ENCODE measurements at regions not wholly inside any gene's neighbourhood (a gene's known extent, or its start where the extent isn't known, plus 50 kb on each side); places are given as distances from the start of the nearest gene placed in this dataset.

GRCh38 chr1:103435443-103435842, 90.1 kb upstream of the RNPC3 start:
- no peaks in the 10 kb centered on the region for H3K27me3 ChIP-seq (ENCODE audit: insufficient read depth, poor library complexity, severe bottlenecking)
- DNase-seq (ENCODE audit: low spot score) (no peak), ATAC-seq (ENCODE audit: low read depth) (no peak)
- no peak overlapping the region for H3K27ac ChIP-seq (ENCODE audit: poor library complexity, severe bottlenecking)
- no peaks in the 10 kb centered on the region for H3K4me1 ChIP-seq (ENCODE audit: insufficient read depth, poor library complexity, severe bottlenecking)
- H3K4me3 ChIP-seq (ENCODE audit: severe bottlenecking): no peak overlapping the region
- no peaks in the 10 kb centered on the region for H3K36me3 ChIP-seq (ENCODE audit: low read depth)
- no peak for TF ChIP-seq CTCF (IDR thresholded peaks at IDR 0.05; ENCODE audit: poor library complexity, severe bottlenecking)
- no peaks in the 10 kb centered on the region for H3K9me3 ChIP-seq (ENCODE audit: severe bottlenecking)

GRCh38 chr1:103424650-103425049, 100.8 kb upstream of the RNPC3 start:
- no peak overlapping the region for H3K4me3 ChIP-seq (ENCODE audit: severe bottlenecking)
- H3K4me1 ChIP-seq (ENCODE audit: insufficient read depth, poor library complexity, severe bottlenecking): no peaks in the 10 kb centered on the region
- TF ChIP-seq CTCF (IDR thresholded peaks at IDR 0.05; ENCODE audit: poor library complexity, severe bottlenecking): no peak
- no peak for ATAC-seq (ENCODE audit: low read depth)
- H3K27ac ChIP-seq (ENCODE audit: poor library complexity, severe bottlenecking): no peak overlapping the region
- H3K36me3 ChIP-seq (ENCODE audit: low read depth): no peaks in the 10 kb centered on the region
- no peak for DNase-seq (ENCODE audit: low spot score)
- no peaks in the 10 kb centered on the region for H3K27me3 ChIP-seq (ENCODE audit: insufficient read depth, poor library complexity, severe bottlenecking)
- no peaks in the 10 kb centered on the region for H3K9me3 ChIP-seq (ENCODE audit: severe bottlenecking)

GRCh38 chr1:103416681-103417286, 108.7 kb upstream of the RNPC3 start:
- no peak for ATAC-seq (ENCODE audit: low read depth)
- Histone ChIP-seq H3K27me3 (ENCODE audit: insufficient read depth, poor library complexity, severe bottlenecking) (peaks cover 2% of the 10 kb centered on the region), H3K9me3 (ENCODE audit: severe bottlenecking) (no peaks in the 10 kb centered on the region), H3K4me3 (ENCODE audit: severe bottlenecking) (no peak overlapping the region), H3K36me3 (ENCODE audit: low read depth) (no peaks in the 10 kb centered on the region), H3K27ac (ENCODE audit: poor library complexity, severe bottlenecking) (no peak overlapping the region), H3K4me1 (ENCODE audit: insufficient read depth, poor library complexity, severe bottlenecking) (no peaks in the 10 kb centered on the region)
- no peak for TF ChIP-seq CTCF (IDR thresholded peaks at IDR 0.05; ENCODE audit: poor library complexity, severe bottlenecking)
- no peak for DNase-seq (ENCODE audit: low spot score)

GRCh38 chr1:103387898-103388297, 137.6 kb upstream of the RNPC3 start:
- no peaks in the 10 kb centered on the region for H3K36me3 ChIP-seq (ENCODE audit: low read depth)
- H3K4me3 ChIP-seq (ENCODE audit: severe bottlenecking): no peak overlapping the region
- TF ChIP-seq CTCF (IDR thresholded peaks at IDR 0.05; ENCODE audit: poor library complexity, severe bottlenecking): no peak
- peaks cover 5% of the 10 kb centered on the region for H3K27me3 ChIP-seq (ENCODE audit: insufficient read depth, poor library complexity, severe bottlenecking)
- no peak overlapping the region for H3K27ac ChIP-seq (ENCODE audit: poor library complexity, severe bottlenecking)
- no peak for ATAC-seq (ENCODE audit: low read depth)
- DNase-seq (ENCODE audit: low spot score): no peak
- no peaks in the 10 kb centered on the region for H3K9me3 ChIP-seq (ENCODE audit: severe bottlenecking)
- H3K4me1 ChIP-seq (ENCODE audit: insufficient read depth, poor library complexity, severe bottlenecking): no peaks in the 10 kb centered on the region

- ATAC-seq (ENCODE audit: low read depth): no peak
- H3K27ac ChIP-seq (ENCODE audit: poor library complexity, severe bottlenecking): no peak overlapping the region
- no peak for DNase-seq (ENCODE audit: low spot score)
- no peaks in the 10 kb centered on the region for H3K4me1 ChIP-seq (ENCODE audit: insufficient read depth, poor library complexity, severe bottlenecking)
- no peak for TF ChIP-seq CTCF (IDR thresholded peaks at IDR 0.05; ENCODE audit: poor library complexity, severe bottlenecking)
- H3K9me3 ChIP-seq (ENCODE audit: severe bottlenecking): no peaks in the 10 kb centered on the region
- H3K27me3 ChIP-seq (ENCODE audit: insufficient read depth, poor library complexity, severe bottlenecking): no peaks in the 10 kb centered on the region
- no peaks in the 10 kb centered on the region for H3K36me3 ChIP-seq (ENCODE audit: low read depth)
- H3K4me3 ChIP-seq (ENCODE audit: severe bottlenecking): no peak overlapping the region
These were observed 151.5 kb upstream of the RNPC3 start for GRCh38 chr1:103373991-103374390.

Measured in RWPE2 (cell line).